ENCODE measurements at regions not wholly inside any gene's neighbourhood (a gene's known extent, or its start where the extent isn't known, plus 50 kb on each side); places are given as distances from the start of the nearest gene placed in this dataset.

GRCh38 chr4:14810121-14810520 lies 192.2 kb upstream of the CPEB2 start:
- TF ChIP-seq CTCF (conservative IDR thresholded peaks at IDR 0.05; ENCODE audit: low read depth in 2 of 2) (no peak), POLR2AphosphoS5 (IDR thresholded peaks at IDR 0.05; ENCODE audit: low read depth) (no peak)

Data from GM23338 (cell line).